Ishikawa (cell line): ENCODE measurements at regions not wholly inside any gene's neighbourhood (a gene's known extent, or its start where the extent isn't known, plus 50 kb on each side); places are given as distances from the start of the nearest gene placed in this dataset.

ENCODE experiments used
- CEBPB ChIP-seq: IDR thresholded peaks from 2 replicates; pipeline ENCODE4 v1.6.1; 2012
- EGR1 ChIP-seq: IDR thresholded peaks from 2 replicates; pipeline ENCODE4 v1.6.1; 2012
- EP300 ChIP-seq: IDR thresholded peaks from 2 replicates; pipeline ENCODE4 v1.6.1; 2012; ENCODE audit warnings: borderline replicate concordance
- FOXM1 ChIP-seq: IDR thresholded peaks from 2 replicates; pipeline ENCODE4 v1.6.1; 2012; ENCODE audit warnings: low read depth, borderline replicate concordance
- TAF1 ChIP-seq: IDR thresholded peaks from 2 replicates; pipeline ENCODE4 v1.6.1; 2012; ENCODE audit warnings: low read depth, mild to moderate bottlenecking
- TEAD4 ChIP-seq: IDR thresholded peaks from 2 replicates; pipeline ENCODE4 v1.6.1; 2012
- YY1 ChIP-seq: IDR thresholded peaks from 2 replicates; pipeline ENCODE4 v1.6.1; 2012; ENCODE audit warnings: low read depth
- ZBTB7A ChIP-seq: IDR thresholded peaks from 2 replicates; pipeline ENCODE4 v1.6.1; 2012; ENCODE audit warnings: low read depth
- TF ChIP-seq, protein P1 (sequence below): IDR thresholded peaks from 2 replicates; pipeline ENCODE4 v1.6.1; 2012; ENCODE audit warnings: low read depth, mild to moderate bottlenecking
- TF ChIP-seq, protein P2 (sequence below): IDR thresholded peaks from 2 replicates; pipeline ENCODE4 v1.6.1; 2012
- TF ChIP-seq, protein P3 (sequence below): IDR thresholded peaks from 2 replicates; pipeline ENCODE4 v1.6.1; 2012

DNA sequence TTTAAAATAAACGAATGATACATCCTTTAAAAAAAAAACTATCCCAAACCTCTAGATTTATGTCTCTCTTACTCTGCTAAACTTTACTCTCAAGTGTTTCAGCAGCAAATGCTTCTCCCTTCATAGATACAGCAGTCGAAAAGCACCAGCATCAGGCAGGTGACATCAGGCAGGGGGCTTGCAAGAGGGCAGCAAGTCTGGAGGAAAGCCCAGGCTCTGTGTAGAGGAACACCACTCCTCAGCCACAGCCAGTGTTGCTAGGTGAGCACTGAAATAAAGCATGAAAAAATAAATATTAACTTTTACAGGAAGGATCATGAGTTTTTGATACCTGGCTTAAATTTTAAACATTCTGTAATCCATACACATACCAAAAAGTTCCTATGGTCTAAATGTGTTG, 419.4 kb downstream of the GALC start:
- TF ChIP-seq CEBPB: no peak
- TF ChIP-seq, protein P1, sequence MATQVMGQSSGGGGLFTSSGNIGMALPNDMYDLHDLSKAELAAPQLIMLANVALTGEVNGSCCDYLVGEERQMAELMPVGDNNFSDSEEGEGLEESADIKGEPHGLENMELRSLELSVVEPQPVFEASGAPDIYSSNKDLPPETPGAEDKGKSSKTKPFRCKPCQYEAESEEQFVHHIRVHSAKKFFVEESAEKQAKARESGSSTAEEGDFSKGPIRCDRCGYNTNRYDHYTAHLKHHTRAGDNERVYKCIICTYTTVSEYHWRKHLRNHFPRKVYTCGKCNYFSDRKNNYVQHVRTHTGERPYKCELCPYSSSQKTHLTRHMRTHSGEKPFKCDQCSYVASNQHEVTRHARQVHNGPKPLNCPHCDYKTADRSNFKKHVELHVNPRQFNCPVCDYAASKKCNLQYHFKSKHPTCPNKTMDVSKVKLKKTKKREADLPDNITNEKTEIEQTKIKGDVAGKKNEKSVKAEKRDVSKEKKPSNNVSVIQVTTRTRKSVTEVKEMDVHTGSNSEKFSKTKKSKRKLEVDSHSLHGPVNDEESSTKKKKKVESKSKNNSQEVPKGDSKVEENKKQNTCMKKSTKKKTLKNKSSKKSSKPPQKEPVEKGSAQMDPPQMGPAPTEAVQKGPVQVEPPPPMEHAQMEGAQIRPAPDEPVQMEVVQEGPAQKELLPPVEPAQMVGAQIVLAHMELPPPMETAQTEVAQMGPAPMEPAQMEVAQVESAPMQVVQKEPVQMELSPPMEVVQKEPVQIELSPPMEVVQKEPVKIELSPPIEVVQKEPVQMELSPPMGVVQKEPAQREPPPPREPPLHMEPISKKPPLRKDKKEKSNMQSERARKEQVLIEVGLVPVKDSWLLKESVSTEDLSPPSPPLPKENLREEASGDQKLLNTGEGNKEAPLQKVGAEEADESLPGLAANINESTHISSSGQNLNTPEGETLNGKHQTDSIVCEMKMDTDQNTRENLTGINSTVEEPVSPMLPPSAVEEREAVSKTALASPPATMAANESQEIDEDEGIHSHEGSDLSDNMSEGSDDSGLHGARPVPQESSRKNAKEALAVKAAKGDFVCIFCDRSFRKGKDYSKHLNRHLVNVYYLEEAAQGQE: no peak
- TF ChIP-seq YY1: no peak
- TF ChIP-seq, protein P2, sequence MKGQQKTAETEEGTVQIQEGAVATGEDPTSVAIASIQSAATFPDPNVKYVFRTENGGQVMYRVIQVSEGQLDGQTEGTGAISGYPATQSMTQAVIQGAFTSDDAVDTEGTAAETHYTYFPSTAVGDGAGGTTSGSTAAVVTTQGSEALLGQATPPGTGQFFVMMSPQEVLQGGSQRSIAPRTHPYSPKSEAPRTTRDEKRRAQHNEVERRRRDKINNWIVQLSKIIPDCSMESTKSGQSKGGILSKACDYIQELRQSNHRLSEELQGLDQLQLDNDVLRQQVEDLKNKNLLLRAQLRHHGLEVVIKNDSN: no peak
- no peak for TF ChIP-seq FOXM1
- no peak for TF ChIP-seq EGR1
- TF ChIP-seq, protein P3, sequence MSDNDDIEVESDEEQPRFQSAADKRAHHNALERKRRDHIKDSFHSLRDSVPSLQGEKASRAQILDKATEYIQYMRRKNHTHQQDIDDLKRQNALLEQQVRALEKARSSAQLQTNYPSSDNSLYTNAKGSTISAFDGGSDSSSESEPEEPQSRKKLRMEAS: no peak
- TF ChIP-seq EP300: no peak
- no peak for TF ChIP-seq TEAD4
- no peak for TF ChIP-seq TAF1
- no peak for TF ChIP-seq ZBTB7A
